Kidney epithelial cell (primary cell): ENCODE measurements at regions not wholly inside any gene's neighbourhood (a gene's known extent, or its start where the extent isn't known, plus 50 kb on each side); places are given as distances from the start of the nearest gene placed in this dataset.

Experiments used
- DNase-seq: peaks from one replicate; pipeline ENCODE4 v3.0.0-alpha.2; 2010; ENCODE audit warnings: low read depth
- H3K27me3 ChIP-seq: 2 replicates; pipeline ENCODE4 v1.6.0; 2011; ENCODE audit warnings: low read length; ENCODE audit not compliant: control insufficient read depth, insufficient read depth
- H3K36me3 ChIP-seq: 2 replicates; pipeline ENCODE4 v1.5.1; 2011; ENCODE audit warnings: low read length; ENCODE audit not compliant: control insufficient read depth, insufficient read depth
- H3K4me3 ChIP-seq: 2 replicates; pipeline ENCODE4 v1.5.1; 2011; ENCODE audit warnings: low read depth, mild to moderate bottlenecking, control low read depth, low read length
- TF ChIP-seq, protein P1 (sequence below): IDR thresholded peaks from 2 replicates; pipeline ENCODE4 v1.5.1; 2011; ENCODE audit warnings: mild to moderate bottlenecking, moderate library complexity, low read length, control low read depth, inconsistent platforms; ENCODE audit not compliant: insufficient read depth, poor library complexity, severe bottlenecking

DNA sequence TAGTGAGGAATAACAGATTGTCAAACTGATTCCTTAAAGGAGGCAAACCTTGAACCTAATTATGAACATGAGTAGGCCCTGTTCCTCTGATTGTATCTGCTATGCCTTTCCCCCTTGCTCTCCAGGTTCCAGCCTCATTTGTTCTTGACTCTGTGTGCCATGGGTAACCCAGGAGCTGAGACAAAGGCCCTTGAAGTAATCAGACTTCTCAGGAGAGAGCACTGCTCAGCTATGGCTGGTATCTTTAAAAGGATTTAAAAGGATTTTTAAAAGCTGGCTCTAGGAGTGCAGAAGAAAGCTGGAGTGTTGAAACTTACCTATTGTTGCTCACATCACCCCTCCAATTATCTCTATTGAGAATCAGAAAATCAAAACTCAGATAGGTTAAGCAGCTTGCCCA is 1565.5 kb upstream of the AGA start:
- no peak for DNase-seq
- H3K36me3 ChIP-seq = no peaks in the 10 kb centered on the region
- TF ChIP-seq, protein P1, sequence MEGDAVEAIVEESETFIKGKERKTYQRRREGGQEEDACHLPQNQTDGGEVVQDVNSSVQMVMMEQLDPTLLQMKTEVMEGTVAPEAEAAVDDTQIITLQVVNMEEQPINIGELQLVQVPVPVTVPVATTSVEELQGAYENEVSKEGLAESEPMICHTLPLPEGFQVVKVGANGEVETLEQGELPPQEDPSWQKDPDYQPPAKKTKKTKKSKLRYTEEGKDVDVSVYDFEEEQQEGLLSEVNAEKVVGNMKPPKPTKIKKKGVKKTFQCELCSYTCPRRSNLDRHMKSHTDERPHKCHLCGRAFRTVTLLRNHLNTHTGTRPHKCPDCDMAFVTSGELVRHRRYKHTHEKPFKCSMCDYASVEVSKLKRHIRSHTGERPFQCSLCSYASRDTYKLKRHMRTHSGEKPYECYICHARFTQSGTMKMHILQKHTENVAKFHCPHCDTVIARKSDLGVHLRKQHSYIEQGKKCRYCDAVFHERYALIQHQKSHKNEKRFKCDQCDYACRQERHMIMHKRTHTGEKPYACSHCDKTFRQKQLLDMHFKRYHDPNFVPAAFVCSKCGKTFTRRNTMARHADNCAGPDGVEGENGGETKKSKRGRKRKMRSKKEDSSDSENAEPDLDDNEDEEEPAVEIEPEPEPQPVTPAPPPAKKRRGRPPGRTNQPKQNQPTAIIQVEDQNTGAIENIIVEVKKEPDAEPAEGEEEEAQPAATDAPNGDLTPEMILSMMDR = no peak
- H3K27me3 ChIP-seq = no peaks in the 10 kb centered on the region
- H3K4me3 ChIP-seq = no peak overlapping the region

GRCh38 chr4:179017581-179017980 is 1575.3 kb upstream of the AGA start:
- H3K36me3 ChIP-seq = no peaks in the 10 kb centered on the region
- no peak for DNase-seq
- H3K4me3 ChIP-seq = no peak overlapping the region
- no peaks in the 10 kb centered on the region for H3K27me3 ChIP-seq
- TF ChIP-seq, protein P1 = no peak

DNA sequence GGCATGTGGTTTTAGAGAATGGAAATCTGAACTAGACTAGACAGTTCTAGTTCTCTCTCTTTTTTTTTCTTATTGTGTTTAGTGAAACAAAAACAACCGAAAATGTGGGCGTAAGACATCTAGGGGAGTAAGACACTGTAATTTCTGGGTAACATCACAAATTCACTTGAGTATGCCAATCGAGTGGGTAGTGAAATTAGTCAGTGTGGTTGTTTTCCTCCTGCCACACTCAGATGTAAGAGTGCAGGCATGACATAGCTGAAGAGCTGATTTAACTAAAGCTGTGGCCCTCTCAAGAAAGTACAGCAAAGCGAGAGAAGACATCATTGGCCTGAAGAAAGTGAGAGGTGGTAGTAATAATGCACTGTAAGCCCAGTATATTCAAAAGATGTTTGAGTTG is 1585.3 kb upstream of the AGA start:
- Histone ChIP-seq H3K4me3 (no peak overlapping the region), H3K27me3 (no peaks in the 10 kb centered on the region), H3K36me3 (no peaks in the 10 kb centered on the region)
- no peak for DNase-seq
- TF ChIP-seq, protein P1 = no peak

- DNase-seq = no peak
These were observed 1586.1 kb upstream of the AGA start for GRCh38 chr4:179028321-179028720.

GRCh38 chr4:179029683-179030082 is 1587.4 kb upstream of the AGA start:
- TF ChIP-seq, protein P1 = no peak
- Histone ChIP-seq H3K4me3 (no peak overlapping the region), H3K27me3 (no peaks in the 10 kb centered on the region), H3K36me3 (no peaks in the 10 kb centered on the region)
- no peak for DNase-seq

More at GRCh38 chr4:179028321-179028720, 1586.1 kb upstream of the AGA start:
- Histone ChIP-seq H3K36me3 (no peaks in the 10 kb centered on the region), H3K4me3 (no peak overlapping the region), H3K27me3 (no peaks in the 10 kb centered on the region)
- TF ChIP-seq, protein P1 = no peak

DNA sequence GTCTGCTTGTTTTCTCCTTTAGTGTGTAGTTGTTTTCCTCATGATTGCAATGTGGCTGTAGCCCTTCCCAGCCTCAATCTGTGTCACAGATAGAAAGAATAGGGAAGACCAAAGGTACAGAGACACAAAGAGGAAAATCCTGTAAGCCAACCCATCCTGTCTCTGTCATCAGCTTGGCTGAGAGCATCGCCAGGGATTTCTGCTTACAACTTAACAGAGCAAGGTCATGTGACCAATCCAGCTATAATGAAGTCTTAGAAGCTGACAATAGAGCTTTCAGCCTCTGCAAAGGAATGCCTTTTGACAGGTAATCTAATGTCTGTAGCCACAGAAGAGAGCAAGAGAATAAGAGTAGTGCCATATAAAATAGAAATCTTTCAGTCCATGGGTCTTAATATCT is 1598.0 kb upstream of the AGA start:
- TF ChIP-seq, protein P1 = no peak
- DNase-seq = no peak
- Histone ChIP-seq H3K36me3 (no peaks in the 10 kb centered on the region), H3K4me3 (no peak overlapping the region), H3K27me3 (no peaks in the 10 kb centered on the region)
